ENCODE measurements at regions not wholly inside any gene's neighbourhood (a gene's known extent, or its start where the extent isn't known, plus 50 kb on each side); places are given as distances from the start of the nearest gene placed in this dataset.
A peak's percentile ranks its signal among the peaks of the same experiment; 100 is the strongest.

DNA sequence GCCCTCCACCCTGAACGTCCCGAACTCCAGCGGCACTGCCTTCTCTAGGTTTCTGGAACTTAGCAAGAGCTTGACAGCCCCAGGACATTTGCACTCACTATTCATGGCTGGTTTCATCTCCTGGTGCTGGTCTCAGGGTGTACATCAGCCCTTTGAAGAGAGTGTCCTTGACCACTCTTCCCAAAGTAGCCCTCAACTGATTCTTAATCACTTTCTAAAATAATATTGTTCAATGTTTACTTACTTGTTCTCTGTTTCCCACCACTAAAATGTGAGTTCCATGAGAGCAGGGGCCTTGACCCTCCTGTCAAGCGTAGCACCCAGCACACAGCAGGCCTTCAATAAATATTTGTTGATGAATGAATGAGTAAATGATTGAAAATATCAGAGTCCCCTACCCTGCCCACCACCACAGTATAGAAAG, 262.5 kb downstream of the RHOU start:
- Histone ChIP-seq H3K9me3 (no peaks in the 10 kb centered on the region), H3K36me3 (ENCODE audit: low read depth) (no peaks in the 10 kb centered on the region), H3K4me1 (ENCODE audit: low read depth) (no peaks in the 10 kb centered on the region), H3K4me3 (no peak overlapping the region)
- ATAC-seq = no peak
- intact Hi-C loops (cut with DNase I, micrococcal nuclease) = no loop called here
- no peak for DNase-seq
- TF ChIP-seq, protein P1, sequence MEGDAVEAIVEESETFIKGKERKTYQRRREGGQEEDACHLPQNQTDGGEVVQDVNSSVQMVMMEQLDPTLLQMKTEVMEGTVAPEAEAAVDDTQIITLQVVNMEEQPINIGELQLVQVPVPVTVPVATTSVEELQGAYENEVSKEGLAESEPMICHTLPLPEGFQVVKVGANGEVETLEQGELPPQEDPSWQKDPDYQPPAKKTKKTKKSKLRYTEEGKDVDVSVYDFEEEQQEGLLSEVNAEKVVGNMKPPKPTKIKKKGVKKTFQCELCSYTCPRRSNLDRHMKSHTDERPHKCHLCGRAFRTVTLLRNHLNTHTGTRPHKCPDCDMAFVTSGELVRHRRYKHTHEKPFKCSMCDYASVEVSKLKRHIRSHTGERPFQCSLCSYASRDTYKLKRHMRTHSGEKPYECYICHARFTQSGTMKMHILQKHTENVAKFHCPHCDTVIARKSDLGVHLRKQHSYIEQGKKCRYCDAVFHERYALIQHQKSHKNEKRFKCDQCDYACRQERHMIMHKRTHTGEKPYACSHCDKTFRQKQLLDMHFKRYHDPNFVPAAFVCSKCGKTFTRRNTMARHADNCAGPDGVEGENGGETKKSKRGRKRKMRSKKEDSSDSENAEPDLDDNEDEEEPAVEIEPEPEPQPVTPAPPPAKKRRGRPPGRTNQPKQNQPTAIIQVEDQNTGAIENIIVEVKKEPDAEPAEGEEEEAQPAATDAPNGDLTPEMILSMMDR (IDR thresholded peaks at IDR 0.05) = no peak

DNA sequence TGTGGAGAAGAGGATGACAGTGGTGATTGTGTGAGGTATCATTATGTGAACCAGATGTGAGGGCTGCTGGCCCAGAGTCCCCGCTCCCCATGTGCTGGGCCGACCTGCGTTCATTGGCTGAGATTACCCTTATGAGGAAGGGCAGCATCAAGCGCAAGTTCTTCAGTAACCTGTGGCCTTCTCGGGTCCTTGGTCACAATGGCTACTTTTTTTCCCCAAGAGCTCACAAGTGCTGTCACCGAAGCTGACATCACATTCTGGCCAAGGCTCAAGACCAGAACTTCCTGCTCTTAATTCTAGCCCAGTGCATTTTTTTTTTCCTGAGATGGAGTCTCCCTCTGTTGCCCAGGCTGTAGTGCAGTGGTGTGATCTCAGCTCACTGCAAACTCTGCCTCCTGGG, 262.9 kb downstream of the RHOU start:
- H3K9me3 ChIP-seq = no peaks in the 10 kb centered on the region
- TF ChIP-seq, protein P1 (IDR thresholded peaks at IDR 0.05) = no peak
- ATAC-seq = no peak
- no peaks in the 10 kb centered on the region for H3K36me3 ChIP-seq (ENCODE audit: low read depth)
- no peak for DNase-seq
- H3K4me3 ChIP-seq = no peak overlapping the region
- intact Hi-C loops (cut with DNase I, micrococcal nuclease) = no loop called here
- H3K4me1 ChIP-seq (ENCODE audit: low read depth) = no peaks in the 10 kb centered on the region

DNA sequence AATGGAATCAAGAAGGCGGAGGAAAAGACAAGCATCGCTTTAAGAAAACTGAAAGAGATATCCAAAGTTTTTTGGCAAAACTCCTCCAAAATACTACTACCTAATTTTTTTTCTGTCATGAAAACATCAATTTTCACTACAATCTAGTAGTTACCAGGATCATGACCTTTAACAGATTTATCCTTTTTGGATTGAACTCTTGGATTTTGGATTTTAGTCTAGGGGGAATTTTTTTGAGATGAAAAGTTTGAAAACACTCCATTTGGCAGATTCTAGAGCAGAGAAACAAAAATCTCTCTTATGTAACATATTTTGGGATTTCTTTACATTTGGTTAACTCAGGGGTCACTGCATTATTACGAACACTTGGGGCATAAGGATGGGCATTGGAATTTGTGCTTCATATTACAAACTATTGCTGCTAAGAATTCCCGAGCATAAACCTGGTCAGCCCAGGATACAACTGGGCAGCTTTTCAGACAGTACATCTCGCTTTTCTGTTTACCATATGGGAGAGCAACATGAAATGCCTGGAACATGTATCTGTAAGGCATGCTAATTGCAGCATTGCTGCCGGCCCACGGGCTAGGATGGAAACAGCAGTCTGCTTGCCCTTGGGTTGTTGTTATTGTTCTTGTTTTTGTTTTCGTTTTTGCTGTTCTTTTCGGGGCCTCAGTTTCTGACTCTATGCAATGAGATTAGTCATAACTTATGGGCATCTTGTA, 264.3 kb downstream of the RHOU start:
- no peaks in the 10 kb centered on the region for H3K36me3 ChIP-seq (ENCODE audit: low read depth)
- TF ChIP-seq, protein P1 (IDR thresholded peaks at IDR 0.05) = no peak
- no peak for DNase-seq
- no peak overlapping the region for H3K4me3 ChIP-seq
- no peaks in the 10 kb centered on the region for H3K4me1 ChIP-seq (ENCODE audit: low read depth)
- H3K9me3 ChIP-seq = no peaks in the 10 kb centered on the region
- ATAC-seq = no peak
- intact Hi-C loops (cut with DNase I, micrococcal nuclease) = no loop called here

DNA sequence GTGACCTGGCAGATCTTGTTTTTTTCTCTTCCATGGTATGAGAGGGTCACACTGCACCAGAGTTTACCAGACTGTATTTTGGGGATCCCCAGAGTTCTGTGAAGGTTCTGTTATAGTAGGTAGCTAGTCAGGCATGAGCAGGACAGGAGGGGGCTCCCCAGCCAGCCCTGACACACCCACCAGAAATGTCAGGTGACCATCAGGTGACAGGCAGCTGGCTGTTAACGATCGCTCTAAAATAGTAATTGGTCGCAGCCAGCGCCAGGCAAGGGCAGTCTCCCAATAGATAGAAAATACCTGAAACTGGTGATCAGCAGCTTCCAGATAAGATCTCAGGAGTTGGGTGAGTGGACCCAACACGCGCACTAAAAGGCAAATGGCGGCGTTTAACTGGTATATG, 264.9 kb downstream of the RHOU start:
- Histone ChIP-seq H3K4me1 (ENCODE audit: low read depth) (no peaks in the 10 kb centered on the region), H3K36me3 (ENCODE audit: low read depth) (no peaks in the 10 kb centered on the region), H3K4me3 (no peak overlapping the region), H3K9me3 (no peaks in the 10 kb centered on the region)
- TF ChIP-seq, protein P1 (IDR thresholded peaks at IDR 0.05) = no peak
- no peak for DNase-seq
- intact Hi-C loops (cut with DNase I, micrococcal nuclease) = no loop called here
- no peak for ATAC-seq

DNA sequence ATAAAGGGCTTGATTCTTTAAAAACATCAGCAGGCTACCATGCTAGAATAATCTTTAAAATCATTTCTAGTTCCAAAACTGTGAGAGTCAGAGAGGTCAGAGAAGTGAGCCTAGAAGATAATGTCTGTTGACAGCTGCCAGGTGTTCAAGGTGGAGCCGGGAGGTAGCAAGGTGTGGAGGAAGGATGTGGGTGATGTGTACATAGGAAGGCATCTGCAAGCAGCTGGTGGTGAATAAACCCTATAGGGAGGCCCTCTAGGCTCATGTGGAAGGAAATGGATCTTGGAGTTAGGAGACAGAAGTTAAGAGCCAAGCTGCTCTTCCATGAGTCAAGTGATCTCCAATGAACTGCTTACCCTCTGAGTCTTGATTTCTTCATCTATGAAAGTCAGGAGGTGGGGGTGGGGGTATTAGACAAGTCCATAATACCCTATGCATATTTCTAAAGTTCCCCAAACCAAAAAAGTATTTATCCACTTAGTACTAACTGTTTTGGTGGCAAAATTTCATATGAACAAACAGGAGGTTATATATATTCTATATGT, 266.3 kb downstream of the RHOU start:
- TF ChIP-seq, protein P1 (IDR thresholded peaks at IDR 0.05) = no peak
- ATAC-seq (peak; percentile 73), DNase-seq (no peak)
- Histone ChIP-seq H3K9me3 (no peaks in the 10 kb centered on the region), H3K4me1 (ENCODE audit: low read depth) (no peaks in the 10 kb centered on the region), H3K36me3 (ENCODE audit: low read depth) (no peaks in the 10 kb centered on the region), H3K4me3 (no peak overlapping the region)
- intact Hi-C loops (cut with DNase I, micrococcal nuclease) = no loop called here

Data from mucosa of descending colon (tissue), 3 donors.